ENCODE measurements at regions not wholly inside any gene's neighbourhood (a gene's known extent, or its start where the extent isn't known, plus 50 kb on each side); places are given as distances from the start of the nearest gene placed in this dataset.

DNA sequence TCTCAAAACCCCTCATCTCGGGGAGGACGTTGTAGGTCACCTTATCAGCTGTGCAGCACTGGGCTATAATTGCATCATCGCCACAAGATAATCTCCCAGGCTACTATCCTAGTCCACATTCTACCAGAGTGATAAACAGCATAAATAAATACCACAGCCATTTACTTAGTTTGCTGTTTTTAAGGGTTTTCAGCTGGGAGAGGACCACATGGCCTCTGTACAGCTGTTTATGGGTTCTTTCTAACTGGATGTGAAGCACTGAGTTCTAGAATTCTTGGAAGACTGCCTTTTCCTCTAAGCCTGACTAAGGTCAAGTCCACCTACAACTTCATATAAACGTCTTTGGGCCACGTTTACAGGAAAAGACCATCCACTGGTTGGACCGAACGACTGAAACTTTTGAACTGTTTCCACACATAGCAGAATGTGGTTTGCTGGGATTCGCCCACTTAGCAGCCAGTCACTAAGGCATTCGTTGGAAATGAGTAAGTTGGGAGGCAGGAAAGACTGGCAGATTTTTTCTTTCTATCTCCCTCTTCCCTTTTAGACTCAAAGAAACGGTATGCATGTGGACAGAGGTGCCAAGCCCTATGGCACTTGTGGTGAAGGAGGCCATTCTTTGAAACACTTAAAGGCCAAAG is 752.5 kb upstream of the SGCG start:
- TF ChIP-seq, protein P1, sequence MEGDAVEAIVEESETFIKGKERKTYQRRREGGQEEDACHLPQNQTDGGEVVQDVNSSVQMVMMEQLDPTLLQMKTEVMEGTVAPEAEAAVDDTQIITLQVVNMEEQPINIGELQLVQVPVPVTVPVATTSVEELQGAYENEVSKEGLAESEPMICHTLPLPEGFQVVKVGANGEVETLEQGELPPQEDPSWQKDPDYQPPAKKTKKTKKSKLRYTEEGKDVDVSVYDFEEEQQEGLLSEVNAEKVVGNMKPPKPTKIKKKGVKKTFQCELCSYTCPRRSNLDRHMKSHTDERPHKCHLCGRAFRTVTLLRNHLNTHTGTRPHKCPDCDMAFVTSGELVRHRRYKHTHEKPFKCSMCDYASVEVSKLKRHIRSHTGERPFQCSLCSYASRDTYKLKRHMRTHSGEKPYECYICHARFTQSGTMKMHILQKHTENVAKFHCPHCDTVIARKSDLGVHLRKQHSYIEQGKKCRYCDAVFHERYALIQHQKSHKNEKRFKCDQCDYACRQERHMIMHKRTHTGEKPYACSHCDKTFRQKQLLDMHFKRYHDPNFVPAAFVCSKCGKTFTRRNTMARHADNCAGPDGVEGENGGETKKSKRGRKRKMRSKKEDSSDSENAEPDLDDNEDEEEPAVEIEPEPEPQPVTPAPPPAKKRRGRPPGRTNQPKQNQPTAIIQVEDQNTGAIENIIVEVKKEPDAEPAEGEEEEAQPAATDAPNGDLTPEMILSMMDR (IDR thresholded peaks at IDR 0.05; ENCODE audit: unreplicated experiment in 3 of 3): no peak
- Mint-ChIP-seq H3K9me3 (peaks cover under 1% of the 10 kb centered on the region), H3K4me3 (no peak overlapping the region), H3K4me1 (no peaks in the 10 kb centered on the region), H3K27me3 (ENCODE audit: low read depth) (no peaks in the 10 kb centered on the region), H3K36me3 (ENCODE audit: low read depth) (no peaks in the 10 kb centered on the region), H3K27ac (no peak overlapping the region)

DNA sequence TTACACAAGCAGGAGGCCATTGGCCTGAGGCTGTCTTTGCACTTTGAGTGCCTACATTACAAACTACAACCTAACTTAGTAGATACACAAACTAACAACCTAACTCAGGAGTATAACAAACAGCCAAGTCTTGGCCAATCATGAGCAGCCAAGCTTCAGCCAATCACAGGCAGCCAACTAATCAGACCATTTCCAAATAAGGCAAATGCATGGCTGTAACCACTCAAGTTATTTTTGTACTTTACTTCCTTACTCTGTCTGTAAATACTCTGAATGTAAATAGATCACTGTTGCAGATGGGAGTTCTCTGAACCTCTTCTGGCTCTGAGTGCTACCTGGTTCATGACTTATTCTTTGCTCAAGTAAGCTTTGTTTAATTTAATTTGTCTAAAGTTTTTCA is 748.1 kb upstream of the SGCG start:
- Mint-ChIP-seq H3K4me3 (no peak overlapping the region), H3K27ac (no peak overlapping the region), H3K36me3 (ENCODE audit: low read depth) (no peaks in the 10 kb centered on the region), H3K9me3 (peaks cover 4% of the 10 kb centered on the region), H3K27me3 (ENCODE audit: low read depth) (no peaks in the 10 kb centered on the region), H3K4me1 (no peaks in the 10 kb centered on the region)
- TF ChIP-seq, protein P1 (IDR thresholded peaks at IDR 0.05; ENCODE audit: unreplicated experiment in 3 of 3): no peak

DNA sequence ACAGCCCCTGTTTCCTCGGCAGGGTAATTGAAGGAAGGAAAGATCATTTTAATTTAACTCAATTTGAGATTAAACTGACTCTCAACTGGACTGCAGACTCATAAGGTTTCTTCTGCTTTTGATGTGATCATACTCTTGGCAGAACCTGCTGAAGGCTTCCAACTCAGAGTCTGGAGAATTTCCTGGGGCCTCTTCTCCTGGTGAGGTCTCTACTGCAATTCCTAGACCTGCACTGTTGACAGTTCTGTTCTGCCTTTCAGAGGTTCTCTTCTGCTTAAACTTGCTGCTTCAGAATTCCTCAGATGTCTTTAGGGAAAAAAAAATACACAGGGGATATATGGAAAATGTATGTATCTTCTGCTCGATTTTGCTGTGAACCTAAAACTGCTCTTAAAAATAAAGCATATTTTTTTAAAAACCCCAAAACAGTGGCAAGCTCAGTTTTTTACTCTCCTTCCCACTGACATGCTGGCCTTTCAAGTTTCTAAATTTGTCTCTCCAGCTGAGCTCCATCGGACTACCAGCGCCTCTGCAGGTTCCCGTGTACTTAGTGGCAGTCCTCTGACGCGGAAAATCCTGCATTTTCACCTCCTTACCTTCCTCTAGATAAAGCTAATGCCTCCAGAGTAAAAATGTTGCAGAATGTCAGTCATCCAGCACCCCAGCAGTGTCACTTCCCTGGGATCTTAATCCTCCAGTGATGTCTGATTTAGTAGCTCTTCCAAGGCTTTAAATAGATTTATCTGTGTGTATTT is 733.5 kb upstream of the SGCG start:
- TF ChIP-seq, protein P1 (IDR thresholded peaks at IDR 0.05; ENCODE audit: unreplicated experiment in 3 of 3): no peak
- Mint-ChIP-seq H3K27me3 (ENCODE audit: low read depth) (no peaks in the 10 kb centered on the region), H3K36me3 (ENCODE audit: low read depth) (no peaks in the 10 kb centered on the region), H3K9me3 (peaks cover 4% of the 10 kb centered on the region), H3K4me3 (no peak overlapping the region), H3K4me1 (peaks cover 40% of the 10 kb centered on the region), H3K27ac (peak overlapping the region; percentile 24 to 66 (median 49))

DNA sequence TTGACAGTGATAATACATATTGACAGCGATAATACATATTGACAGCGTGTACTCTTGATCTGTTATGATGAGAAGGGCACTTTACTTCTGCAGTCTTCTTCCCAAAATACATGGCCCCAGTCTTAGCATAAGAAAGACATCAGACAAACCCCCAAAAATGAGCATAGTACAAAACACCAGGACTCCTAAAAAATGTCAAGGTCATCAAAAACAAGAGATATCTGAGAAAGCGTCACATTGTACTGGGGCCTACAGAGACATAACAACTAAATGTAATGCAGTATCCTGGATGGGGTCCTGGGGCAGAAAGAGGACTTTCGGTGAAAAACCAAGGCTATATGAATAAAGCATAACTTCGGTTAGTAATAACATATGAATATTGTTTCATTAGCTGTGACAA is 731.5 kb upstream of the SGCG start:
- Mint-ChIP-seq H3K36me3 (ENCODE audit: low read depth) (no peaks in the 10 kb centered on the region), H3K4me1 (peaks cover 41% of the 10 kb centered on the region), H3K4me3 (no peak overlapping the region), H3K9me3 (no peaks in the 10 kb centered on the region), H3K27ac (no peak overlapping the region), H3K27me3 (ENCODE audit: low read depth) (no peaks in the 10 kb centered on the region)
- TF ChIP-seq, protein P1 (IDR thresholded peaks at IDR 0.05; ENCODE audit: unreplicated experiment in 3 of 3): no peak

DNA sequence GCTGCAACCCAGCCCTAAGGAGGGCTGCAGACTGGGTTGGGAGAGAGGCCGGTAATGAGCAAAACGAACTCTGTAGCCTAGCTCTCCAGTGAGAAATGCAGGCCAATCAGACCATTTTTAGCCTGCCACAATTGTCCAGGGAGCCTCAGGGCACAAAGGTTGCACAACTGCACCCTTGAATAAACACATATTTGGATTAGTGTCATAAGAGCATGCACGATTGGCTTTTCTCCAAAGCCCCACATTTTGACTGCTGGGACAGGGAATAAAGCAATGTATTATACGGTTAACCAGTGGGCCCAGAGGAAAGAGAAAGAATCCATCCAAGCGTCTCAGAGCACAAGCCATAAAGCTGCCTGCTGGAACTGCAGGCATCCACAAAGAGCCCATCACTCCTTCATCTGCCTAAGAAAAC is 729.4 kb upstream of the SGCG start:
- TF ChIP-seq, protein P1 (IDR thresholded peaks at IDR 0.05; ENCODE audit: unreplicated experiment in 3 of 3): no peak
- Mint-ChIP-seq H3K4me3 (peak overlapping the region in 1 of 3 experiments; percentile 20), H3K27me3 (ENCODE audit: low read depth) (no peaks in the 10 kb centered on the region), H3K27ac (peak overlapping the region; percentile 66 to 90 (median 68)), H3K9me3 (no peaks in the 10 kb centered on the region), H3K4me1 (peaks cover 51% of the 10 kb centered on the region), H3K36me3 (ENCODE audit: low read depth) (no peaks in the 10 kb centered on the region)

All from nephron (organoid).